ENCODE measurements at regions not wholly inside any gene's neighbourhood (a gene's known extent, or its start where the extent isn't known, plus 50 kb on each side); places are given as distances from the start of the nearest gene placed in this dataset.

DNA sequence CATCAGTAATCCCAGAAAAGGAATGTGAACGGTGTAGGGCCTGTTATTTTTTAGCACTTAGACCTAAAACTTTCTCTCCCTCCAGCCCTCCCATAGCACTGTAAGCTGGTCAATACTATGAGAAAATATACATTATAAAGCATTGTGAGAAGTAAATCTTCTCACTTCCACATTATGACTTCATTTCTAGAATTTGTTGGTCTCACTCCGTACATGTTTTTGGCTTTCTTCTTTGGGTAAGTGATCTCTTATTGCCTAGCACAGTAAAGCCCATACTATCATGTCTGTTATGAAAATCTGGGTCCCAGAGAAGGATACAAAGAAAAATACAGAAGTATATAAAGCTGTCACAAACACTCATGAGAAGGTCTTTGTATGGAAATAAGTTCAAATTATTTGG is 1851.1 kb upstream of the IGFBP7 start:
- H3K4me1 ChIP-seq: no peaks in the 10 kb centered on the region
- no peaks in the 10 kb centered on the region for H3K36me3 ChIP-seq
- TF ChIP-seq, protein P1, sequence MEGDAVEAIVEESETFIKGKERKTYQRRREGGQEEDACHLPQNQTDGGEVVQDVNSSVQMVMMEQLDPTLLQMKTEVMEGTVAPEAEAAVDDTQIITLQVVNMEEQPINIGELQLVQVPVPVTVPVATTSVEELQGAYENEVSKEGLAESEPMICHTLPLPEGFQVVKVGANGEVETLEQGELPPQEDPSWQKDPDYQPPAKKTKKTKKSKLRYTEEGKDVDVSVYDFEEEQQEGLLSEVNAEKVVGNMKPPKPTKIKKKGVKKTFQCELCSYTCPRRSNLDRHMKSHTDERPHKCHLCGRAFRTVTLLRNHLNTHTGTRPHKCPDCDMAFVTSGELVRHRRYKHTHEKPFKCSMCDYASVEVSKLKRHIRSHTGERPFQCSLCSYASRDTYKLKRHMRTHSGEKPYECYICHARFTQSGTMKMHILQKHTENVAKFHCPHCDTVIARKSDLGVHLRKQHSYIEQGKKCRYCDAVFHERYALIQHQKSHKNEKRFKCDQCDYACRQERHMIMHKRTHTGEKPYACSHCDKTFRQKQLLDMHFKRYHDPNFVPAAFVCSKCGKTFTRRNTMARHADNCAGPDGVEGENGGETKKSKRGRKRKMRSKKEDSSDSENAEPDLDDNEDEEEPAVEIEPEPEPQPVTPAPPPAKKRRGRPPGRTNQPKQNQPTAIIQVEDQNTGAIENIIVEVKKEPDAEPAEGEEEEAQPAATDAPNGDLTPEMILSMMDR (IDR thresholded peaks at IDR 0.05): no peak
- intact Hi-C loops (cut with DNase I): no loop called here
- no peak for ATAC-seq
- H3K9me3 ChIP-seq: no peaks in the 10 kb centered on the region
- DNase-seq: no peak
- no peak overlapping the region for H3K4me3 ChIP-seq
- no peaks in the 10 kb centered on the region for H3K27me3 ChIP-seq
- no peak overlapping the region for H3K27ac ChIP-seq

DNA sequence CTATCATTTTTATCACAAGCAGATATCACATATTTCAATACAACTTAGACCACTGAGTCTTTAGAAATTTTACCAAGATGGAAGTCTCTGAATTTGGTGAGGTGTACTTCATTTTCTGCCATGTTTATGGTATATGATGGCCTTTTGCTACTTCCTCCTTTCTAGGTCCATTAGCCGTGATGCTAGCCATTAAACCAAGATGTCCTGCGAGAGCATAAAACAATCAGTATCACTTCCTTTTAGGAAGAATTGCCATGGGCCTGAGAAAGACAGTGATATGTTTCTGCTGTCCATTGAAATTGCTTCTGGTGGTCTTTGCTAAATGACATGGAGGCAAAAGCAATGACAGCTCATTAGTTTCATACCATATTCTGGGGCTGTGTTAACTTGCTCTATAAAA is 1851.7 kb upstream of the IGFBP7 start:
- no peak for DNase-seq
- intact Hi-C loops (cut with DNase I): no loop called here
- H3K4me3 ChIP-seq: no peak overlapping the region
- TF ChIP-seq, protein P1 (IDR thresholded peaks at IDR 0.05): no peak
- ATAC-seq: no peak
- no peaks in the 10 kb centered on the region for H3K9me3 ChIP-seq
- H3K4me1 ChIP-seq: no peaks in the 10 kb centered on the region
- H3K36me3 ChIP-seq: no peaks in the 10 kb centered on the region
- no peak overlapping the region for H3K27ac ChIP-seq
- H3K27me3 ChIP-seq: no peaks in the 10 kb centered on the region

DNA sequence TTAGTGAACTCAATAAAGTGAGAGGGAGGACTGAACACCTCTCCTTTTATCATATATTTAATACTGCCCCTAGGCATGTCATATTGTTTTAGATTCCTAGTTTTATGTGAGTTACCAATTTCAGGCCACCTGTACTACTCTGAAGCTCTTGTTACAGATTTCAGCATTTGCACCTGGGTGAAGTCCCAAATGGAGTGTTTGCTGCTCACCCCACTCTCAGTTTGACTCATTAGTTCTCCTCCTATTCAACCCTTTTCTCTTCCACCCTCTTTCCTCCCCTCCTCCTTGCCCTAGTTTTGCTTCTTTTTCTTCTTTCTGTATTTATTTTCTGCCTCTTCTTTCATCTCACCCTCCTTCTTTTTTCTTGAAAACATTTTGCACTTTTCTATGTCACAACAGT is 1852.2 kb upstream of the IGFBP7 start:
- intact Hi-C loops (cut with DNase I): no loop called here
- TF ChIP-seq, protein P1 (IDR thresholded peaks at IDR 0.05): no peak
- Histone ChIP-seq H3K27ac (no peak overlapping the region), H3K4me3 (no peak overlapping the region), H3K27me3 (no peaks in the 10 kb centered on the region), H3K36me3 (no peaks in the 10 kb centered on the region), H3K4me1 (no peaks in the 10 kb centered on the region), H3K9me3 (no peaks in the 10 kb centered on the region)
- DNase-seq (no peak), ATAC-seq (no peak)

DNA sequence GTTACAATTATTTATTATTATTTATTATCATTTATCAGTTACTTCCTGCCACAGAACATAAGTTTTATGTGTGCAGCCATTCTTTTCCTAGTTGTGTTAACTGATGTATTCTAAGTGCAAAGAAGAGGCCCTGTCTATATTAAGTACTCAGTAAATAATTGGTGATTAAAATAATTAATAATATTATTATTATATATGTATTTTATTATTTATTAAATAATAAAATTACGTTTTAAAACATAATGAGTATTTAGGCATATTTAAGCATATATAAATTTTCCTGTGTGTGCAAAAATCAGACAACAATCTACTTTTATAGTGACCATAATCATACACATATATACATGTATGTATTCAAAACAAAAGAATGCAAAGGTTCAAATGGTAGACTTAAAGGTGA is 1871.6 kb upstream of the IGFBP7 start:
- Histone ChIP-seq H3K4me3 (no peak overlapping the region), H3K27me3 (no peaks in the 10 kb centered on the region), H3K4me1 (no peaks in the 10 kb centered on the region), H3K36me3 (no peaks in the 10 kb centered on the region), H3K27ac (no peak overlapping the region), H3K9me3 (no peaks in the 10 kb centered on the region)
- intact Hi-C loops (cut with DNase I): no loop called here
- TF ChIP-seq, protein P1 (IDR thresholded peaks at IDR 0.05): no peak
- no peak for ATAC-seq
- no peak for DNase-seq

DNA sequence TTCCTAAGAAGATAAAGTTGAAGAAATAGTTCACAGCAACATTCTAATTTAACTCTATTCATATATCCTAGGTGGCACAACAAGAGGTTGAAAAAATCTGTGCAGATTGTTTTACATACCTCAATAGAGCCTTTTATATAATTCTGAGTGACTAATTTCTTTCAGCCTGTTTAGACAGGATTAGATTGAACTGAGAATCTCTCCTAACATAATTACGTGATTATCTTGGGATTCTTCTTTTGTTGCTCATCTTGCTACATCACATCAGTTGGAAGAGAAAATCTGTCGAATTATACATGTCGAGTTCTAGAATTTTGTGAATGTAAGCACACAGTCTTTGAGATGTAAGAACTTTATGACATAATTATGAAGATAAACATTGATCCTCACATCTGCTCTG is 1873.7 kb upstream of the IGFBP7 start:
- DNase-seq (no peak), ATAC-seq (no peak)
- no peaks in the 10 kb centered on the region for H3K9me3 ChIP-seq
- H3K4me1 ChIP-seq: no peaks in the 10 kb centered on the region
- TF ChIP-seq, protein P1 (IDR thresholded peaks at IDR 0.05): no peak
- intact Hi-C loops (cut with DNase I): no loop called here
- H3K4me3 ChIP-seq: no peak overlapping the region
- no peak overlapping the region for H3K27ac ChIP-seq
- no peaks in the 10 kb centered on the region for H3K27me3 ChIP-seq
- H3K36me3 ChIP-seq: no peaks in the 10 kb centered on the region

DNA sequence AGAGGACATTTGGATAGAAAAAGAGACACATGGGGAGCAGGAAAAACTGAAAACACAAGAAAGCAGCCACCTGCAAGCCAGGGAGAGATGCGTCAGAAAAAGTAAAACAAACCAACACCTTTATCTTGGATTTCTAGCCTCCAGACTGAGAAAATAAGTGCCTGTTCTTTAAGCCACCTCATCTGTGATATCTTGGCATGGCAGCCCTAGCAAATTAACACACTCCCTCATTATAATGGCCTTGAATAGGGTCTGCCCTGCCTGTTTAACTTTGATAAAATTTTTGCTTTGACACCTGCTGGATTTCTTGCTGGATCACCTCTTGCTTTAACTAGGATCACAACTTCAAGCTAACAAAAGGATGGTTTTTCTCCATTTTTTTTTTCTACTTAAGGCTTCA is 1892.0 kb upstream of the IGFBP7 start:
- ATAC-seq: no peak

More for the DNA sequence above, 1892.0 kb upstream of the IGFBP7 start:
- no peak for DNase-seq
- Histone ChIP-seq H3K27me3 (no peaks in the 10 kb centered on the region), H3K4me3 (no peak overlapping the region), H3K27ac (no peak overlapping the region), H3K9me3 (no peaks in the 10 kb centered on the region), H3K4me1 (no peaks in the 10 kb centered on the region), H3K36me3 (no peaks in the 10 kb centered on the region)
- TF ChIP-seq, protein P1 (IDR thresholded peaks at IDR 0.05): no peak
- intact Hi-C loops (cut with DNase I): no loop called here
